ENCODE measurements at regions not wholly inside any gene's neighbourhood (a gene's known extent, or its start where the extent isn't known, plus 50 kb on each side); places are given as distances from the start of the nearest gene placed in this dataset.

DNA sequence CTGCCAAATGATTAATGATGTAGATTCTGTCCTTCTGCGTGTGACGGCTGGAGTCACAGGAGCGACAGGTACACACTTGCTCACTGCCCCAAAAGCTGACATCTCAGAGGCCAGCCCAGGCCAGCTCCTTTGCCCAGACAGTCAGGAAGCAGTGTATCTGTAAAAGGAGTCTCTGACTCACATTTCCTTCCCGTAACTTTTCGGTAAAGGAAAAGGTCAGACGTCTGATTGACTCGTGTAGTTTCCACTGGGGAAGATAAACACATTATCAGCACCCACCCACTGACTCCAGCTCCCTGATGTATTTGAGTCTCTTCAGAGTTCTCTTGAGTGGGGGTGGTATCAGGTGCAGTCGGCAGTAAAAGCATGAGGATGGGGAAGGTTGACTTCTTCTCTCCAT lies 64.4 kb upstream of the WWC1 start:
- H3K27me3 ChIP-seq (ENCODE audit: control insufficient read depth in 1 of 2, insufficient read depth in 2 of 2, low read length in 2 of 2), result no peaks in the 10 kb centered on the region
- no peaks in the 10 kb centered on the region for H3K9me3 ChIP-seq (ENCODE audit: control insufficient read depth in 2 of 2, insufficient read depth in 1 of 2, low read depth in 1 of 2, low read length in 1 of 2)
- peak overlapping the region in 1 of 2 donors; percentile 70 for H3K27ac ChIP-seq (ENCODE audit: low read depth in 2 of 2, low read length in 1 of 2)
- 47 to 50% methylated on average over 8 of the region's 8 CpGs for WGBS, 2 donors
- no peak overlapping the region for H3K4me3 ChIP-seq (ENCODE audit: low read depth in 1 of 2, low read length in 2 of 2)
- no peaks in the 10 kb centered on the region for H3K4me1 ChIP-seq (ENCODE audit: control insufficient read depth in 2 of 2, insufficient read depth in 2 of 2, low read length in 1 of 2)
- H3K36me3 ChIP-seq (ENCODE audit: control insufficient read depth in 2 of 2, insufficient read depth in 2 of 2, low read length in 1 of 2), result no peaks in the 10 kb centered on the region

GRCh38 chr5:168227973-168228615 lies 63.4 kb upstream of the WWC1 start:
- Histone ChIP-seq H3K27me3 (ENCODE audit: control insufficient read depth in 1 of 2, insufficient read depth in 2 of 2, low read length in 2 of 2) (no peaks in the 10 kb centered on the region), H3K36me3 (ENCODE audit: control insufficient read depth in 2 of 2, insufficient read depth in 2 of 2, low read length in 1 of 2) (no peaks in the 10 kb centered on the region), H3K4me1 (ENCODE audit: control insufficient read depth in 2 of 2, insufficient read depth in 2 of 2, low read length in 1 of 2) (no peaks in the 10 kb centered on the region), H3K27ac (ENCODE audit: low read depth in 2 of 2, low read length in 1 of 2) (no peak overlapping the region), H3K4me3 (ENCODE audit: low read depth in 1 of 2, low read length in 2 of 2) (no peak overlapping the region), H3K9me3 (ENCODE audit: control insufficient read depth in 2 of 2, insufficient read depth in 1 of 2, low read depth in 1 of 2, low read length in 1 of 2) (no peaks in the 10 kb centered on the region)
- WGBS, 2 donors, result 80 to 82% methylated on average over 9 of the region's 9 CpGs

DNA sequence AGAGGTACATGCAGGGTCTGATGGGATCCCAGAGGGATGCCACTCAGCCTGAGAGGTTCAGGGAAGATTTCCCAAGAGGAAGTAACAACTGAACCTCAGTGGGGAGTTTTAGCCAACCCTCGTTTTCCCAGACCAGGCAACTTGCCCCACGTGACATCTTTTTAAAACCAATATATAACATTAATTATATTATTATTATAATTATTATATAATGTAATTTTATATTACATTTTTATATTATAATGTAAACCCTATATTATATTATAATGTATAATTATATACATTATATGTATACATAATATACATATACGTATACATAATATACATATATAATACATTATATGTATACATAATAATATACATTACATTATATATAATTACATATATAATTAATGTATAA lies 62.8 kb upstream of the WWC1 start:
- Histone ChIP-seq H3K27me3 (ENCODE audit: control insufficient read depth in 1 of 2, insufficient read depth in 2 of 2, low read length in 2 of 2) (no peaks in the 10 kb centered on the region), H3K4me3 (ENCODE audit: low read depth in 1 of 2, low read length in 2 of 2) (no peak overlapping the region), H3K4me1 (ENCODE audit: control insufficient read depth in 2 of 2, insufficient read depth in 2 of 2, low read length in 1 of 2) (no peaks in the 10 kb centered on the region), H3K27ac (ENCODE audit: low read depth in 2 of 2, low read length in 1 of 2) (no peak overlapping the region), H3K36me3 (ENCODE audit: control insufficient read depth in 2 of 2, insufficient read depth in 2 of 2, low read length in 1 of 2) (no peaks in the 10 kb centered on the region), H3K9me3 (ENCODE audit: control insufficient read depth in 2 of 2, insufficient read depth in 1 of 2, low read depth in 1 of 2, low read length in 1 of 2) (no peaks in the 10 kb centered on the region)
- WGBS, 2 donors, result 91 to 92% methylated on average over 3 of the region's 3 CpGs

DNA sequence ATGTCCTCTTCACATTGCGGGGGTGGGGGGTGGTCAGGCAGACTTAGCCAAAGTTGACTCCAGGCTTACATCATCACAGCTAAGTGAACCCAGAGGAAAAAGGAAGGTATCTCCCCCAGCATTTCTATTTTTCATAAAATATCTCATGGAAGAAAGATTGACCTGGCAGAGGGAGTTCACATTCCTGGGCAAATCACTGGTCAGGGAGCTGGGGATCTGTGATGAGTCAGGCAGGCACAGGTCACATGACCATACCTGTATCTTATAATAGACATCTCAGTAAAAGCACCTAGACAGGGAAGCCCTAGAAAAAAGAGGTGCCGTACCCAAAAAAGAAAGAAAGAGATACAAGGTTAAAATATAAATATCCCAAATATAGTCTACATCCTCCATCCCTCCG lies 57.3 kb upstream of the WWC1 start:
- no peaks in the 10 kb centered on the region for H3K27me3 ChIP-seq (ENCODE audit: control insufficient read depth in 1 of 2, insufficient read depth in 2 of 2, low read length in 2 of 2)

GRCh38 chr5:168238463-168238862 lies 53.0 kb upstream of the WWC1 start:
- H3K27me3 ChIP-seq (ENCODE audit: control insufficient read depth in 1 of 2, insufficient read depth in 2 of 2, low read length in 2 of 2), result no peaks in the 10 kb centered on the region
- H3K36me3 ChIP-seq (ENCODE audit: control insufficient read depth in 2 of 2, insufficient read depth in 2 of 2, low read length in 1 of 2), result no peaks in the 10 kb centered on the region
- no peaks in the 10 kb centered on the region for H3K9me3 ChIP-seq (ENCODE audit: control insufficient read depth in 2 of 2, insufficient read depth in 1 of 2, low read depth in 1 of 2, low read length in 1 of 2)
- no peak overlapping the region for H3K27ac ChIP-seq (ENCODE audit: low read depth in 2 of 2, low read length in 1 of 2)
- 65 to 70% methylated on average over 8 of the region's 8 CpGs for WGBS, 2 donors
- no peak overlapping the region for H3K4me3 ChIP-seq (ENCODE audit: low read depth in 1 of 2, low read length in 2 of 2)
- no peaks in the 10 kb centered on the region for H3K4me1 ChIP-seq (ENCODE audit: control insufficient read depth in 2 of 2, insufficient read depth in 2 of 2, low read length in 1 of 2)

More for the DNA sequence above, 57.3 kb upstream of the WWC1 start:
- Histone ChIP-seq H3K4me1 (ENCODE audit: control insufficient read depth in 2 of 2, insufficient read depth in 2 of 2, low read length in 1 of 2) (no peaks in the 10 kb centered on the region), H3K27ac (ENCODE audit: low read depth in 2 of 2, low read length in 1 of 2) (no peak overlapping the region), H3K36me3 (ENCODE audit: control insufficient read depth in 2 of 2, insufficient read depth in 2 of 2, low read length in 1 of 2) (no peaks in the 10 kb centered on the region), H3K4me3 (ENCODE audit: low read depth in 1 of 2, low read length in 2 of 2) (no peak overlapping the region), H3K9me3 (ENCODE audit: control insufficient read depth in 2 of 2, insufficient read depth in 1 of 2, low read depth in 1 of 2, low read length in 1 of 2) (no peaks in the 10 kb centered on the region)
- WGBS, 2 donors, result 96 to 99% methylated on average over 3 of the region's 3 CpGs

- Histone ChIP-seq H3K27ac (ENCODE audit: low read depth in 2 of 2, low read length in 1 of 2) (no peak overlapping the region), H3K27me3 (ENCODE audit: control insufficient read depth in 1 of 2, insufficient read depth in 2 of 2, low read length in 2 of 2) (no peaks in the 10 kb centered on the region), H3K36me3 (ENCODE audit: control insufficient read depth in 2 of 2, insufficient read depth in 2 of 2, low read length in 1 of 2) (no peaks in the 10 kb centered on the region), H3K4me1 (ENCODE audit: control insufficient read depth in 2 of 2, insufficient read depth in 2 of 2, low read length in 1 of 2) (no peaks in the 10 kb centered on the region), H3K9me3 (ENCODE audit: control insufficient read depth in 2 of 2, insufficient read depth in 1 of 2, low read depth in 1 of 2, low read length in 1 of 2) (no peaks in the 10 kb centered on the region), H3K4me3 (ENCODE audit: low read depth in 1 of 2, low read length in 2 of 2) (no peak overlapping the region)
Observed at GRCh38 chr5:168239325-168239724, 52.1 kb upstream of the WWC1 start.
